NK-92 treated with Interleukin-12 subunit alpha and Interleukin-12 subunit beta, amount 100 ng/mL, for 24 hours (cell line): ENCODE measurements at regions not wholly inside any gene's neighbourhood (a gene's known extent, or its start where the extent isn't known, plus 50 kb on each side); places are given as distances from the start of the nearest gene placed in this dataset.

Source experiments
- DNase-seq: peaks from one replicate; lab custom pipeline; 2025; lab: John Stamatoyannopoulos, UW

GRCh38 chr2:120477198-120477597 lies 131.3 kb downstream of the INHBB start:
- no peak for DNase-seq

GRCh38 chr2:120477831-120478481 lies 132.0 kb downstream of the INHBB start:
- no peak for DNase-seq

- DNase-seq, result no peak
These were observed 134.5 kb downstream of the INHBB start for GRCh38 chr2:120480346-120480902.

GRCh38 chr2:120480903-120481445 lies 135.0 kb downstream of the INHBB start:
- DNase-seq, result no peak

- DNase-seq, result no peak
These were observed 135.7 kb downstream of the INHBB start for GRCh38 chr2:120481446-120482194.

- no peak for DNase-seq
These were observed 136.4 kb downstream of the INHBB start for GRCh38 chr2:120482334-120482733.

GRCh38 chr2:120483355-120483754 lies 137.4 kb downstream of the INHBB start:
- DNase-seq, result no peak

GRCh38 chr2:120485096-120485495 lies 139.2 kb downstream of the INHBB start:
- DNase-seq, result no peak

- no peak for DNase-seq
These were observed 140.5 kb downstream of the INHBB start for GRCh38 chr2:120486441-120486840.

- no peak for DNase-seq
These were observed 141.0 kb downstream of the INHBB start for GRCh38 chr2:120486946-120487345.

- DNase-seq, result no peak
These were observed 142.6 kb downstream of the INHBB start for GRCh38 chr2:120488531-120488930.

GRCh38 chr2:120489023-120489422 lies 143.1 kb downstream of the INHBB start:
- DNase-seq, result no peak

- DNase-seq, result no peak
These were observed 144.3 kb downstream of the INHBB start for GRCh38 chr2:120490091-120490798.

- DNase-seq, result no peak
These were observed 145.2 kb downstream of the INHBB start for GRCh38 chr2:120491111-120491625.

GRCh38 chr2:120493231-120493630 lies 147.3 kb downstream of the INHBB start:
- no peak for DNase-seq

- no peak for DNase-seq
These were observed 148.5 kb downstream of the INHBB start for GRCh38 chr2:120494446-120494845.

GRCh38 chr2:120495586-120495985 lies 149.7 kb downstream of the INHBB start:
- DNase-seq, result no peak

- DNase-seq, result no peak
These were observed 150.3 kb downstream of the INHBB start for GRCh38 chr2:120496235-120496634.

- DNase-seq, result no peak
These were observed 150.8 kb downstream of the INHBB start for GRCh38 chr2:120496759-120497158.

- DNase-seq, result no peak
These were observed 151.5 kb downstream of the INHBB start for GRCh38 chr2:120497261-120497977.

- no peak for DNase-seq
These were observed 152.2 kb downstream of the INHBB start for GRCh38 chr2:120498121-120498520.
